Activated T-helper 1 cell treated with Interleukin-2 at 50 U/mL for 16 hours (primary cell): ENCODE measurements at regions not wholly inside any gene's neighbourhood (a gene's known extent, or its start where the extent isn't known, plus 50 kb on each side); places are given as distances from the start of the nearest gene placed in this dataset.
"Not testable (repeated sequence)": the region's sequence is repeated elsewhere in the genome, so short reads cannot be mapped to it uniquely, and the experiment has no call there.

ENCODE experiments used
- DNase-seq: peaks from one replicate; pipeline ENCODE4 v3.0.0-alpha.2; 2020; ENCODE audit warnings: low read depth

DNA sequence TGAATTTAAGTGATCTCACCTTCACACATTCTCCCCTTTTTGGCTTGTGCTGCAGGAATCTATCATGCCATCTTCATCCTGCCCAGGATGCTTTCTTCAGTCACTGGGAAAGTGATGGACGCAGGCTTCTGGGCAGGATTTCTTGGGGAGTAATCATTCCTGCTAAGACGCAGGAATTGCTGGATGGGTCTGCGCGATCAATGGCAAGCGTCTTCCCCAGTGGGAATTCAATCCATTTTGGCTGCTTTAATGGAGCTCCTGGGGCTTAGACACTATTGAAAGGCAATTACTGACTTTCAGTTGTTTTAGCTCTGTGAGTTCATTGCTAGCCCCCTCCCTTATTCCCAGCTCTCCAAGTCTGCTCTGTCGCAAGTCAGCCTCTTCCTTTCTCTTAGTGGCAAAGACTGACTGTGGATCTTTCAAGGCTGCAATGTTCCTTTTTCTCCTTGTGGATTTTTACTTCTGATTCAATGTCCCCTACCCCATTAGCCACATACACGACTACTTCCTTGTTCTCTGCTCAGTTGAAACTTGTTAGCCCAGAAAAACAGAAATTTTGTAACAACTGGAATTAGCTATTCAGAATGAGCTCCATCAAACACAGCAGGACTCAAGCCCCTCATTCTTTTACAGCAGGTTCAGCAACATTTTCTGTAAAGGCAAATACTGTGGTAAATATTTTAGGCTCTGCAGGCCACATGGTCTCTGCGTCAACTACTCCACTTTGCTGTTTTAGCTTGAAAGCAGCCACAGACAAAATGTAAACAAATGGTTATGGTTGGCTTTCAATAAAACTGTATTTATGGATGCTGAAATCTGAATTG, 154.9 kb downstream of the ASB9 start:
- DNase-seq, result no peak

DNA sequence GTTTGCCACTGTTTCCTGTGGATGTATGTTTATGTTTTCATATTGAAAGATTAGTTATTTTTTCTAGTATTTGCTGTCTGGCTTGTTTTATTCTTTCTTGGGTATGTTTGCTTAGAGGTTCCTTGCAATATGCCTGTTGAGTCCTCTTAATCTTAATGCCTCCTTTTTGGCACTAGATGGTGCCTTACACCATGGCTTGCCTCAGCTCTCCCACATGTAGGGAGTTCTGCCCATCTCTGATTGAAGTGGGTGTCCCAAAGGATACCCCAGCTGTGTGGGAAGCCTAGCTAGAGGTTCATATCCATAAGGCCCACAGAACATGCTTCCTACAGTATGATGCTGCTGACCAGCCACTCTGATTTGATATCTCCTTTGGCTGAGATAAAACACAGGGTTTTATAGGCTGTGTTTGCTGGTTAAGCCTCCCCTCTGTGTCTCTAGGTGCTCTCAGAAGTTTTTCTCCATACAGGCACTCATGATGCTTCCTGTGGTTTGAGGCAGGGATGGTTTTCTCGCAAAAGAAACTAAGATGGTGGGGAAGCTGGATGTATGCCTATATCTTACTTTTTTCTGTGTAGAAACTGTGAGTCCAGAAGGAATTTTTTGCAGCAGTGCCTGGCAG, 162.4 kb downstream of the ASB9 start:
- no peak for DNase-seq

DNA sequence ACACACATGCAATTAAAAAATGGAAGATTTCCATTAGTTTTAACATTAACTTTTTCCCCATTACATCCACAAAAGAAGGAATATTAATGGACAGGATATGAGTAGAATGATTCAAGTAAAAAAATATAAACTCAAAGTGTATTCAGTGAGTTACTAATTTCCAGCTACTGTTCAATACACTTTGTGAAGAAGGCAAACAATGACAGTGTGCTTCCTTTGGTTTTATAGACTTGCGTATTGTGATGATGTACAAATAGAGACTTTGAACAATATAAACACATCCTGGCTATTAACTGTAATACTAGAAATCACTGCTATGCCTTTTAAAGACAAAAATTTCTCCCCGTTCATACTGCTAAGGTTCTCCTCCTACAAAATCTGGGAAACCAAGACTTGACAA, 171.4 kb downstream of the ASB9 start:
- DNase-seq, result no peak

DNA sequence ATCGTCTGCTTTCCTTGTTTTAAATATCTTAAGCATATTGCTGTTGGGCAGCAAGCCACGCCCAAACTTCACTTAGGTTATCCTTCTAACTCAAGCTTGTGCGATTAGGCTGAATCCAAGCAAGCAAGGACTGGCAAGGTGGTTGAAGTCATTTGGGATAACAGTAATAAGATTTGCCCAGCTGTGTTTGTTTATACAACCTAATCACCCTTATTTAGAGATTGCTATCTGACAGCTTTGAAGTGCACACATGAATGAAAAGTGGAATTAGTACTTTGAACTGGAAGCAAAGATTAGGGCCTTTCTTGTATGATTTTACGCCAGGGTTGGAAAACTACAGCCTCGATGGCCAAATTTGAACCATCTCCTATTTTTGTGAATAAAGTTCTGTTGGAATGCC, 182.1 kb downstream of the ASB9 start:
- no peak for DNase-seq

GRCh38 chrX:15073313-15073712, 196.6 kb downstream of the ASB9 start:
- DNase-seq, result no peak

GRCh38 chrX:15072880-15073279, 197.0 kb downstream of the ASB9 start:
- no peak for DNase-seq

- no peak for DNase-seq
Observed at GRCh38 chrX:15072259-15072658, 197.6 kb downstream of the ASB9 start.

GRCh38 chrX:15059474-15059873, 186.3 kb downstream of the MOSPD2 start:
- DNase-seq, result no peak

DNA sequence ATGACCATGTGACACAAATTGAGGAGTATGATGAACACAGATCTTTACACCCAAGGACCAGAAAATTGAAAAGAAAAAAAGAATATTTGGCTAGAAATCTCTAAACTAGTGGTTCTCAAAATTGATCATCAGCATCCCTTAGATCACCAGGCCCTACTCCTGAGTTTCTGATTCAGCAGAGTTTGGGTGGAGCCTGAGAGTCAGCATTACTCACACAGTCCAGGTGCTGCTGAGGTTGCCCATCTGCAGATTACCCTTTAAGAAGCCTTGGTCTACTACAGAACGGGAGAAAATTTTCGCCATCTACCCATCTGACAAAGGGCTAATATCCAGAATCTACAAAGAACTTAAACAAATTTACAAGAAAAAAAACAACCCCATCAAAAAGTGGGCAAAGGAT, 182.8 kb downstream of the MOSPD2 start:
- DNase-seq, result no peak

GRCh38 chrX:15055146-15055930, 182.1 kb downstream of the MOSPD2 start:
- no peak for DNase-seq

- no peak for DNase-seq
Observed at GRCh38 chrX:15050395-15050794, 177.2 kb downstream of the MOSPD2 start.

GRCh38 chrX:15043538-15043937, 170.3 kb downstream of the MOSPD2 start:
- no peak for DNase-seq

- DNase-seq, result no peak
Observed at GRCh38 chrX:15033917-15034316, 160.7 kb downstream of the MOSPD2 start.

- DNase-seq, result no peak
Observed at GRCh38 chrX:15017491-15017890, 144.3 kb downstream of the MOSPD2 start.

DNA sequence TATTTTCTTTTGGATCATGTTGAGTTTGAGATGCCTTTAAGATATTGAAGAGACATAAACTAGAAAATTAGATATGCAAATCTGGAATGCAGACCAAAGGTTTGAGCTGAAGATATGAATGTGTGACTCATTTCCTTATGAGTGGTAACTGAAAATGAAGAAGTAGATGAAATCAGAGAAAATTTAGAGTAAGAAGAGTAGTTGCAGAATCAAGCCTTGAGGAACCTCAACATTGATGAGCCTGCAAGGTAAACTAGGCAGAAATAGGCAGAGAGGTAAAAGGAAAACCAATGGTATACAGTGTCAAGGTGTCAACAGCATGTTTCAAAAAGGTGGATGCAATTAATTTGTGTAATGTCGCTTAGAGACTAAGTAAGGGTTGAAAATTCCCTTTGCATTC, 142.8 kb downstream of the MOSPD2 start:
- no peak for DNase-seq

DNA sequence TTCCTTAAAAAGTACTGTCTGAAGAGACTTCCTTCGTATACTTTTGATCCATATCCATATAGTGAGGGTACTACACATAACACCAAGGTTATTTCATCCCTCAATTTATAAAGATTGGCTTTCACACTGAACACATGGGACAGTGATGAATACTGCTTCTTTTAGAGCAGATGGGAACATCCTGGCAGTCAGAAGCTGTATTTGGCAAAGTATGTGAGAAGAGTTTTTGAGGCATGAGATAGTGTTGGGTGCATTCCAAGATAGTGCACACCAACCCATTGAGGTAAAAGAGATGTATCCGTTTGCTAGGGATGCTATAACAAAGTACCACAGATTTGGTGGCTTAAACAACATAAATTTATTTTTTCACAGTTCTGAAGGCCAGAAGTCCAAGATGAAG, 141.1 kb downstream of the MOSPD2 start:
- no peak for DNase-seq

GRCh38 chrX:15013461-15013860, 140.2 kb downstream of the MOSPD2 start:
- no peak for DNase-seq

GRCh38 chrX:14997271-14997670, 124.0 kb downstream of the MOSPD2 start:
- DNase-seq, result no peak

DNA sequence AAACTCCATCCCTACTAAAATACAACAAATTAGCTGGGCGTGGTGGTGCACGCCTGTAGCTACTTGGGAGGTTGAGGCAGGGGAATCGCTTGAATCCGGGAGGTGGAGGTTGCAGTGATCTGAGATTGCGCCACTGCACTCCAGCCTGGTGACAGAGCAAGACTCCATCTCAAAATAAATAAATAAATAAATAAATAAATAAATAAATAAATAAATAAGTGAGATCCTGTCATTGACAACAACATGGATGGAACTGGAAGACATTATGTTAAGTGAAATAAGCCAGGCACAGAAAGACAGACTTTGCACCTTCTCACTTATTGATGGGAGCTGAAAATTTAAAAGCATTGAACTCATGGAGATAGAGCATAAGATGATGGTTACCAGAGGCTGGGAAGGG, 111.2 kb downstream of the MOSPD2 start:
- not testable (repeated sequence) for DNase-seq
